ENCODE measurements at regions not wholly inside any gene's neighbourhood (a gene's known extent, or its start where the extent isn't known, plus 50 kb on each side); places are given as distances from the start of the nearest gene placed in this dataset.

GRCh38 chr10:51020200-51020599, 54.1 kb upstream of the PRKG1 start:
- TF ChIP-seq, protein P1, sequence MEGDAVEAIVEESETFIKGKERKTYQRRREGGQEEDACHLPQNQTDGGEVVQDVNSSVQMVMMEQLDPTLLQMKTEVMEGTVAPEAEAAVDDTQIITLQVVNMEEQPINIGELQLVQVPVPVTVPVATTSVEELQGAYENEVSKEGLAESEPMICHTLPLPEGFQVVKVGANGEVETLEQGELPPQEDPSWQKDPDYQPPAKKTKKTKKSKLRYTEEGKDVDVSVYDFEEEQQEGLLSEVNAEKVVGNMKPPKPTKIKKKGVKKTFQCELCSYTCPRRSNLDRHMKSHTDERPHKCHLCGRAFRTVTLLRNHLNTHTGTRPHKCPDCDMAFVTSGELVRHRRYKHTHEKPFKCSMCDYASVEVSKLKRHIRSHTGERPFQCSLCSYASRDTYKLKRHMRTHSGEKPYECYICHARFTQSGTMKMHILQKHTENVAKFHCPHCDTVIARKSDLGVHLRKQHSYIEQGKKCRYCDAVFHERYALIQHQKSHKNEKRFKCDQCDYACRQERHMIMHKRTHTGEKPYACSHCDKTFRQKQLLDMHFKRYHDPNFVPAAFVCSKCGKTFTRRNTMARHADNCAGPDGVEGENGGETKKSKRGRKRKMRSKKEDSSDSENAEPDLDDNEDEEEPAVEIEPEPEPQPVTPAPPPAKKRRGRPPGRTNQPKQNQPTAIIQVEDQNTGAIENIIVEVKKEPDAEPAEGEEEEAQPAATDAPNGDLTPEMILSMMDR (IDR thresholded peaks at IDR 0.05; ENCODE audit: low read depth, low read length, missing control alignments), result no peak
- no peak for DNase-seq (ENCODE audit: low read depth)

GRCh38 chr10:51022933-51023585, 51.2 kb upstream of the PRKG1 start:
- H3K4me3 ChIP-seq (ENCODE audit: low read depth, low read length), result no peak overlapping the region
- TF ChIP-seq, protein P1 (IDR thresholded peaks at IDR 0.05; ENCODE audit: low read depth, low read length, missing control alignments), result no peak
- DNase-seq (ENCODE audit: low read depth), result no peak

More at GRCh38 chr10:51020200-51020599, 54.1 kb upstream of the PRKG1 start:
- no peak overlapping the region for H3K4me3 ChIP-seq (ENCODE audit: low read depth, low read length)

- TF ChIP-seq, protein P1 (IDR thresholded peaks at IDR 0.05; ENCODE audit: low read depth, low read length, missing control alignments), result no peak
- no peak for DNase-seq (ENCODE audit: low read depth)
These were observed 50.7 kb upstream of the PRKG1 start for GRCh38 chr10:51023636-51024035.

More at GRCh38 chr10:51023636-51024035, 50.7 kb upstream of the PRKG1 start:
- no peak overlapping the region for H3K4me3 ChIP-seq (ENCODE audit: low read depth, low read length)

All from GM12864 (cell line).